ENCODE measurements at regions not wholly inside any gene's neighbourhood (a gene's known extent, or its start where the extent isn't known, plus 50 kb on each side); places are given as distances from the start of the nearest gene placed in this dataset.

GRCh38 chr2:64914247-64914646, 75.0 kb upstream of the SLC1A4 start:
- TF ChIP-seq ARNTL (CRISPR knock-in tag; IDR thresholded peaks at IDR 0.05; ENCODE audit: borderline replicate concordance, low read depth) (no peak), TOX (CRISPR knock-in tag; IDR thresholded peaks at IDR 0.05; ENCODE audit: borderline replicate concordance) (no peak)

Measured in SK-N-SH treated with all-trans-retinoic acid at 6 μM for 48 hours (cell line).